Endothelial cell (in vitro differentiated cells): ENCODE measurements at regions not wholly inside any gene's neighbourhood (a gene's known extent, or its start where the extent isn't known, plus 50 kb on each side); places are given as distances from the start of the nearest gene placed in this dataset.
"Not testable (repeated sequence)": the region's sequence is repeated elsewhere in the genome, so short reads cannot be mapped to it uniquely, and the experiment has no call there.

ENCODE experiments used
- DNase-seq: peaks from one replicate; pipeline ENCODE4 v3.0.0; 2021; ENCODE audit warnings: low spot score
- H3K27ac Mint-ChIP-seq: one replicate; pipeline ENCODE4 v1.8.0; 2021; ENCODE audit warnings: mixed read lengths, inconsistent platforms; ENCODE audit not compliant: unreplicated experiment
- H3K27me3 Mint-ChIP-seq: one replicate; pipeline ENCODE4 v1.8.0; 2021; ENCODE audit warnings: mild to moderate bottlenecking, moderate library complexity, mixed read lengths, inconsistent platforms; ENCODE audit not compliant: unreplicated experiment
- H3K36me3 Mint-ChIP-seq: one replicate; pipeline ENCODE4 v1.8.0; 2021; ENCODE audit warnings: mild to moderate bottlenecking, low read depth, mixed read lengths, inconsistent platforms; ENCODE audit not compliant: unreplicated experiment
- H3K4me1 Mint-ChIP-seq: one replicate; pipeline ENCODE4 v1.8.0; 2021; ENCODE audit warnings: mild to moderate bottlenecking, mixed read lengths, inconsistent platforms; ENCODE audit not compliant: unreplicated experiment
- H3K4me3 Mint-ChIP-seq: one replicate; pipeline ENCODE4 v1.8.0; 2021; ENCODE audit warnings: mild to moderate bottlenecking, mixed read lengths, inconsistent platforms; ENCODE audit not compliant: unreplicated experiment
- H3K9me3 Mint-ChIP-seq: one replicate; pipeline ENCODE4 v1.8.0; 2021; ENCODE audit warnings: mixed read lengths, inconsistent platforms; ENCODE audit not compliant: unreplicated experiment
- TF ChIP-seq, protein P1 (sequence below): fragments of 200-600 bp; sonication (generic); IDR thresholded peaks from one replicate; pipeline ENCODE4 v1.5.0; 2021; ENCODE audit warnings: antibody characterized with exemption; ENCODE audit not compliant: unreplicated experiment

GRCh38 chr2:116979916-116980764 is 834.4 kb upstream of the DDX18 start:
- TF ChIP-seq, protein P1, sequence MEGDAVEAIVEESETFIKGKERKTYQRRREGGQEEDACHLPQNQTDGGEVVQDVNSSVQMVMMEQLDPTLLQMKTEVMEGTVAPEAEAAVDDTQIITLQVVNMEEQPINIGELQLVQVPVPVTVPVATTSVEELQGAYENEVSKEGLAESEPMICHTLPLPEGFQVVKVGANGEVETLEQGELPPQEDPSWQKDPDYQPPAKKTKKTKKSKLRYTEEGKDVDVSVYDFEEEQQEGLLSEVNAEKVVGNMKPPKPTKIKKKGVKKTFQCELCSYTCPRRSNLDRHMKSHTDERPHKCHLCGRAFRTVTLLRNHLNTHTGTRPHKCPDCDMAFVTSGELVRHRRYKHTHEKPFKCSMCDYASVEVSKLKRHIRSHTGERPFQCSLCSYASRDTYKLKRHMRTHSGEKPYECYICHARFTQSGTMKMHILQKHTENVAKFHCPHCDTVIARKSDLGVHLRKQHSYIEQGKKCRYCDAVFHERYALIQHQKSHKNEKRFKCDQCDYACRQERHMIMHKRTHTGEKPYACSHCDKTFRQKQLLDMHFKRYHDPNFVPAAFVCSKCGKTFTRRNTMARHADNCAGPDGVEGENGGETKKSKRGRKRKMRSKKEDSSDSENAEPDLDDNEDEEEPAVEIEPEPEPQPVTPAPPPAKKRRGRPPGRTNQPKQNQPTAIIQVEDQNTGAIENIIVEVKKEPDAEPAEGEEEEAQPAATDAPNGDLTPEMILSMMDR: no peak
- Mint-ChIP-seq H3K27ac (no peak overlapping the region), H3K4me3 (no peak overlapping the region), H3K9me3 (no peaks in the 10 kb centered on the region), H3K27me3 (peaks cover 1% of the 10 kb centered on the region), H3K36me3 (no peaks in the 10 kb centered on the region), H3K4me1 (no peaks in the 10 kb centered on the region)
- DNase-seq: no peak

GRCh38 chr2:116987447-116987846 is 827.0 kb upstream of the DDX18 start:
- H3K4me3 Mint-ChIP-seq: no peak overlapping the region
- no peak for DNase-seq
- H3K9me3 Mint-ChIP-seq: peaks cover 4% of the 10 kb centered on the region
- H3K4me1 Mint-ChIP-seq: no peaks in the 10 kb centered on the region
- H3K27ac Mint-ChIP-seq: no peak overlapping the region
- H3K27me3 Mint-ChIP-seq: peaks cover 3% of the 10 kb centered on the region
- no peaks in the 10 kb centered on the region for H3K36me3 Mint-ChIP-seq
- TF ChIP-seq, protein P1: no peak

DNA sequence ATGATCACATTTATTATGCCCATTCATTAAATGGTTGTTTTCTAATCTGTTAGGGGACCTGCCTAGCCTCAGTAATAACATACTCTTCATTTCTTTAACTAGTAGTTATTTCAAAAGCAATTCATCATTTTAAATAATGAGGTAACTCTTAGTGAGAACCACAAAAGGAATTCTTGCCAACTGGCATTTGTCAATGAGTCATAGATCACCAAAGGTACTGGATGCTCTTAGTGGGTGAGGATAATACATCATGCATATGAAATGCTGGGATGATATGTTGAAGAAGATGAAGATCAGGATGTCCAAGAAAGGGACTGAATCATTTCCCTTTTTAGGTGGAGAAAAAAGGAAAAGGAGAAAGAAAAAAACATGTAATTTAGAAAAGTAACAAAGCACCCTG is 826.2 kb upstream of the DDX18 start:
- no peak overlapping the region for H3K27ac Mint-ChIP-seq
- no peaks in the 10 kb centered on the region for H3K4me1 Mint-ChIP-seq
- peaks cover 4% of the 10 kb centered on the region for H3K9me3 Mint-ChIP-seq
- TF ChIP-seq, protein P1: no peak
- no peak overlapping the region for H3K4me3 Mint-ChIP-seq
- H3K36me3 Mint-ChIP-seq: no peaks in the 10 kb centered on the region
- peaks cover 3% of the 10 kb centered on the region for H3K27me3 Mint-ChIP-seq
- DNase-seq: no peak

DNA sequence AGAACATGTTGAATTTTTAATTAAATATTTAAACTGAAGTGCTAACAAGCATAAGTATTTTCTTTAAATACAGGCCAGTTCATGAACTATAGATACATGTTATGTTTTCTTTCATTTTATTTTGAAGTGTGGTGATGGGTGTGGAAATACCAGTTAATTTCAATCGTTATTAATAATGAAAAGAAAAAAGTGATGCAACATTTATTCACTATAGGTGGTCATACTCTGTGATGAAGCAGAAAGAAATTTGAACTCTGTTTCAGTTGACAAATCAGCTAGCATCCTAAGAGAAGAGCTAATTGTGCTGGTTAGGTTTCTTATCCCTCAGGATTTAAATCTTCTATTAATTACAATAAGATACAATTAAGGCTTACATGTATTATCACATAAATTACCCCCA is 795.1 kb upstream of the DDX18 start:
- no peaks in the 10 kb centered on the region for H3K27me3 Mint-ChIP-seq
- H3K36me3 Mint-ChIP-seq: no peaks in the 10 kb centered on the region
- H3K4me3 Mint-ChIP-seq: no peak overlapping the region
- no peaks in the 10 kb centered on the region for H3K4me1 Mint-ChIP-seq
- no peak overlapping the region for H3K27ac Mint-ChIP-seq
- DNase-seq: no peak
- H3K9me3 Mint-ChIP-seq: no peaks in the 10 kb centered on the region
- TF ChIP-seq, protein P1: no peak

DNA sequence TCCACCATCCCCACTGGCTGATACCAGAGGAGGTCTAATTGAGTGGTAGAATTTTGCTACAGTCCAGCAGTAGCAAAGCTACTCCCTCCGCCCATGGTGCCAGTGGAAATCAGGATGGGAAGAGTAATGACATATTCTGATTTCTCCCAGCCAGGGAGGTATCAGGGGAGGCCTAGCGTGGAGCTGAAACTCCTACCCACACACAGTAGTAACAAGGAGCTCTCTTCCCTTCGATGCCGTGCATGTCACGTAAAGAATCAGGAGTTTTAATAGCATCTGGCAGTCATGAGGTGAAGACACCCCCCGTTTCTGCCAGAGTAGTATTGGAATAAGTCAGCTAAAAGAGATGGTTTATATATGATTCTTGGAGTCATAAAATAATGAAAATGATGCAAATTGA is 786.8 kb upstream of the DDX18 start:
- no peak overlapping the region for H3K4me3 Mint-ChIP-seq
- H3K4me1 Mint-ChIP-seq: no peaks in the 10 kb centered on the region
- no peak overlapping the region for H3K27ac Mint-ChIP-seq
- H3K36me3 Mint-ChIP-seq: no peaks in the 10 kb centered on the region
- DNase-seq: no peak
- TF ChIP-seq, protein P1: no peak
- H3K27me3 Mint-ChIP-seq: peaks cover 1% of the 10 kb centered on the region
- H3K9me3 Mint-ChIP-seq: no peaks in the 10 kb centered on the region

DNA sequence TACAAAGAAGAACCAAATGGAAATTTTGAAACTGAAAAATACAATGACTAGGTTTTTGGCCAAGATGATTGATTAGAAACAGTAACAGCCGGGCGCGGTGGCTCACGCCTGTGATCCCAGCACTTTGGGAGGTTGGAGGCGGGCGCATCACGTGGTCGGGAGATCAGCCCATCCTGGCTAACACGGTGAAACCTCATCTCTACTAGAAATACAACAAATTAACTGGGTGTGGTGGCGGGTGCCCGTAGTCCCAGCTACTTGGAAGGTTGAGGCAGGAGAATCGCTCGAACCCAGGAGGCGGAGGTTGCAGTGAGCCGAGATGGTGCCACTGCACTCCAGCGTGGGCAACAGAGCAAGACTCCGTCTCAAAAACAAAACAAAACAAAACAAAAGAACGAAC is 785.8 kb upstream of the DDX18 start:
- not testable (repeated sequence) for H3K27me3 Mint-ChIP-seq, H3K4me3 Mint-ChIP-seq

More for the DNA sequence above, 785.8 kb upstream of the DDX18 start:
- H3K9me3 Mint-ChIP-seq, H3K27ac Mint-ChIP-seq, DNase-seq, H3K4me1 Mint-ChIP-seq, H3K36me3 Mint-ChIP-seq: not testable (repeated sequence)
